ENCODE measurements at regions not wholly inside any gene's neighbourhood (a gene's known extent, or its start where the extent isn't known, plus 50 kb on each side); places are given as distances from the start of the nearest gene placed in this dataset.

GRCh38 chr12:19951664-19952063 lies 416.7 kb upstream of the PDE3A start:
- no peak for DNase-seq
- in situ Hi-C loops (cut with HindIII; ENCODE audit: low pct_ligation_motif_present, low sequenced_read_pairs) = no loop called here
- TF ChIP-seq CTCF (IDR thresholded peaks at IDR 0.05; ENCODE audit: low read depth, low read length, missing control alignments) = no peak

GRCh38 chr12:19953734-19954133 lies 414.6 kb upstream of the PDE3A start:
- no peaks in the 10 kb centered on the region for H3K27me3 ChIP-seq (replicated peaks)
- H3K27ac ChIP-seq = no peak overlapping the region
- no peak for TF ChIP-seq CTCF (IDR thresholded peaks at IDR 0.05; ENCODE audit: low read depth, low read length, missing control alignments)
- no peak overlapping the region for H3K4me3 ChIP-seq (ENCODE audit: low read depth, low read length)
- in situ Hi-C loops (cut with HindIII; ENCODE audit: low pct_ligation_motif_present, low sequenced_read_pairs) = no loop called here
- H3K36me3 ChIP-seq (replicated peaks) = no peaks in the 10 kb centered on the region
- DNase-seq = no peak

More at GRCh38 chr12:19951664-19952063, 416.7 kb upstream of the PDE3A start:
- no peaks in the 10 kb centered on the region for H3K27me3 ChIP-seq (replicated peaks)
- H3K36me3 ChIP-seq (replicated peaks) = no peaks in the 10 kb centered on the region
- no peak overlapping the region for H3K27ac ChIP-seq
- no peak overlapping the region for H3K4me3 ChIP-seq (ENCODE audit: low read depth, low read length)

GRCh38 chr12:19954163-19954562 lies 414.2 kb upstream of the PDE3A start:
- no peak for TF ChIP-seq CTCF (IDR thresholded peaks at IDR 0.05; ENCODE audit: low read depth, low read length, missing control alignments)

GRCh38 chr12:19957308-19958125 lies 410.8 kb upstream of the PDE3A start:
- in situ Hi-C loops (cut with HindIII; ENCODE audit: low pct_ligation_motif_present, low sequenced_read_pairs) = no loop called here

More at GRCh38 chr12:19954163-19954562, 414.2 kb upstream of the PDE3A start:
- Histone ChIP-seq H3K4me3 (ENCODE audit: low read depth, low read length) (no peak overlapping the region), H3K36me3 (replicated peaks) (no peaks in the 10 kb centered on the region), H3K27ac (no peak overlapping the region), H3K27me3 (replicated peaks) (no peaks in the 10 kb centered on the region)
- no peak for DNase-seq
- in situ Hi-C loops (cut with HindIII; ENCODE audit: low pct_ligation_motif_present, low sequenced_read_pairs) = no loop called here

GRCh38 chr12:19958389-19958788 lies 409.9 kb upstream of the PDE3A start:
- DNase-seq = no peak
- in situ Hi-C loops (cut with HindIII; ENCODE audit: low pct_ligation_motif_present, low sequenced_read_pairs) = no loop called here
- Histone ChIP-seq H3K27me3 (replicated peaks) (no peaks in the 10 kb centered on the region), H3K36me3 (replicated peaks) (no peaks in the 10 kb centered on the region), H3K27ac (peak overlapping the region; percentile 45), H3K4me3 (ENCODE audit: low read depth, low read length) (no peak overlapping the region)
- no peak for TF ChIP-seq CTCF (IDR thresholded peaks at IDR 0.05; ENCODE audit: low read depth, low read length, missing control alignments)

More at GRCh38 chr12:19957308-19958125, 410.8 kb upstream of the PDE3A start:
- Histone ChIP-seq H3K4me3 (ENCODE audit: low read depth, low read length) (no peak overlapping the region), H3K27me3 (replicated peaks) (no peaks in the 10 kb centered on the region), H3K36me3 (replicated peaks) (no peaks in the 10 kb centered on the region), H3K27ac (no peak overlapping the region)
- no peak for TF ChIP-seq CTCF (IDR thresholded peaks at IDR 0.05; ENCODE audit: low read depth, low read length, missing control alignments)
- no peak for DNase-seq

All from brain microvascular endothelial cell (primary cell).